Germinal center (tissue), 1 donor: ENCODE measurements at regions not wholly inside any gene's neighbourhood (a gene's known extent, or its start where the extent isn't known, plus 50 kb on each side); places are given as distances from the start of the nearest gene placed in this dataset.

Experiments
- DNase-seq: peaks from one replicate; pipeline ENCODE4 v3.0.0; 2012; ENCODE audit warnings: mixed read lengths, low spot score

GRCh38 chr10:3482200-3482993, 302.6 kb downstream of the KLF6 start:
- DNase-seq: no peak

GRCh38 chr10:3481496-3481895, 303.5 kb downstream of the KLF6 start:
- no peak for DNase-seq

- no peak for DNase-seq
These were observed 304.1 kb downstream of the KLF6 start for GRCh38 chr10:3480990-3481315.

GRCh38 chr10:3480281-3480989, 304.6 kb downstream of the KLF6 start:
- DNase-seq: no peak

GRCh38 chr10:3478632-3479240, 306.2 kb upstream of the PITRM1 start:
- no peak for DNase-seq

- no peak for DNase-seq
These were observed 305.6 kb upstream of the PITRM1 start for GRCh38 chr10:3478153-3478552.

GRCh38 chr10:3477683-3478082, 305.1 kb upstream of the PITRM1 start:
- no peak for DNase-seq

GRCh38 chr10:3476640-3477448, 304.3 kb upstream of the PITRM1 start:
- DNase-seq: no peak

GRCh38 chr10:3476186-3476585, 303.6 kb upstream of the PITRM1 start:
- no peak for DNase-seq

GRCh38 chr10:3475367-3475766, 302.8 kb upstream of the PITRM1 start:
- DNase-seq: no peak

GRCh38 chr10:3474266-3474665, 301.7 kb upstream of the PITRM1 start:
- no peak for DNase-seq

- DNase-seq: no peak
These were observed 300.7 kb upstream of the PITRM1 start for GRCh38 chr10:3473271-3473670.

- no peak for DNase-seq
These were observed 299.9 kb upstream of the PITRM1 start for GRCh38 chr10:3472287-3473051.

GRCh38 chr10:3471927-3472286, 299.3 kb upstream of the PITRM1 start:
- DNase-seq: no peak

GRCh38 chr10:3471472-3471871, 298.9 kb upstream of the PITRM1 start:
- no peak for DNase-seq

- no peak for DNase-seq
These were observed 297.6 kb upstream of the PITRM1 start for GRCh38 chr10:3470191-3470590.

GRCh38 chr10:3469639-3470020, 297.0 kb upstream of the PITRM1 start:
- no peak for DNase-seq

GRCh38 chr10:3468919-3469638, 296.5 kb upstream of the PITRM1 start:
- no peak for DNase-seq

GRCh38 chr10:3467052-3467951, 294.7 kb upstream of the PITRM1 start:
- DNase-seq: no peak

- DNase-seq: no peak
These were observed 292.9 kb upstream of the PITRM1 start for GRCh38 chr10:3465406-3465891.
